ENCODE measurements at regions not wholly inside any gene's neighbourhood (a gene's known extent, or its start where the extent isn't known, plus 50 kb on each side); places are given as distances from the start of the nearest gene placed in this dataset.
A peak's percentile ranks its signal among the peaks of the same experiment; 100 is the strongest.

DNA sequence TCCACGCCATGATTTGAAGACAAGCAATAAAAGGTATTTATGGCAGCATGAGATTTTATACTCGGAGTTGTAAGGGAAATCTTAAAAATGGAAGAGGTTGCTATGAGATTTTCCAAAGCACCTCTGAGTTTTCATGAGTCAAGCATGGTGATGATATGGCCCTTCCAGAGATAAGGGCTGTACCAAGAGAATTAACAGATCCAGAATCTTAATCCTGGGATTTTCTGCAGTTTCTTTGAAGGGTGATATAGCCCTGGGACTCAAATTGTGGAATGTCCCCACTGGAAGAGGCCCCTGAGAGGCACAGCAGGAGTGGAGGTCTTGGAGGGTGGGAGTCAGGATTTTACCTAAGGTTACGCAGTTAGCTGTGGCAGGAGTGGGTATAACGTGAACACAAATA, 243.3 kb downstream of the ZNF621 start:
- DNase-seq = peak; percentile 2
- Histone ChIP-seq H4K20me1 (ENCODE audit: control insufficient read depth, insufficient read depth, insufficient read length) (no peaks in the 10 kb centered on the region), H2BK20ac (ENCODE audit: low read depth, low read length, poor library complexity, severe bottlenecking) (no peak overlapping the region), H2BK12ac (ENCODE audit: insufficient read length, low read depth, low read length) (no peak overlapping the region), H3K27ac (ENCODE audit: insufficient read length, low read depth, low read length) (no peak overlapping the region), H4K8ac (replicated peaks; ENCODE audit: insufficient read length, low read depth, low read length) (no peak overlapping the region), H3K9ac (ENCODE audit: extremely low read depth, insufficient read length, low read length) (no peak overlapping the region), H3K18ac (ENCODE audit: insufficient read length, low read depth, low read length) (no peak overlapping the region), H4K5ac (ENCODE audit: insufficient read length, low read depth, low read length) (no peak overlapping the region), H2AK5ac (ENCODE audit: insufficient read length, low read length) (no peak overlapping the region), H3K23me2 (ENCODE audit: insufficient read length, low read depth, low read length, poor library complexity, severe bottlenecking) (no peaks in the 10 kb centered on the region), H2AFZ (ENCODE audit: low read length) (no peak overlapping the region), H3T11ph (ENCODE audit: low read length) (no peak overlapping the region), H3K4me2 (ENCODE audit: insufficient read depth, insufficient read length, low read length) (no peak overlapping the region), H3K9me3 (ENCODE audit: control insufficient read depth, low read depth, low read length) (no peaks in the 10 kb centered on the region), H2BK120ac (ENCODE audit: low read depth, low read length, poor library complexity, severe bottlenecking) (no peak overlapping the region), H3K23ac (ENCODE audit: insufficient read length, low read depth, low read length) (no peak overlapping the region), H3K56ac (ENCODE audit: insufficient read length, low read depth, low read length) (no peak overlapping the region), H3K79me2 (ENCODE audit: insufficient read depth, low read length) (no peaks in the 10 kb centered on the region), H4K91ac (ENCODE audit: insufficient read length, low read depth, low read length) (no peak overlapping the region), H3K4ac (ENCODE audit: low read depth, low read length) (no peak overlapping the region), H3K79me1 (ENCODE audit: insufficient read depth, low read depth, low read length, poor library complexity, severe bottlenecking) (no peaks in the 10 kb centered on the region), H2BK15ac (ENCODE audit: low read depth, low read length) (no peak overlapping the region), H3K27me3 (ENCODE audit: insufficient read depth, low read length) (no peaks in the 10 kb centered on the region), H3K4me1 (ENCODE audit: insufficient read depth, low read length) (no peaks in the 10 kb centered on the region), H2BK5ac (ENCODE audit: insufficient read length, low read length) (no peak overlapping the region), H3K14ac (ENCODE audit: insufficient read depth, low read length) (no peak overlapping the region)
- Mint-ChIP-seq H3K27me3 (ENCODE audit: low read depth) (no peaks in the 10 kb centered on the region), H3K4me3 (no peak overlapping the region), H3K9me3 (peaks cover 0 to 2% of the 10 kb centered on the region in 2 experiments; a peak in 1 of 5 replicates), H3K27ac (no peak overlapping the region), H3K4me1 (no peaks in the 10 kb centered on the region), H3K36me3 (ENCODE audit: insufficient read depth in 1 of 3, low read depth in 3 of 3) (no peaks in the 10 kb centered on the region)
- WGBS (ENCODE audit: extremely low coverage, insufficient read length, low lambda C conversion rate) = no CpG with 5 or more reads among the region's 4 CpGs
- TF ChIP-seq CTCF (conservative IDR thresholded peaks at IDR 0.05) = no peak

All from H9 (cell line).